Duodenal mucosa (tissue), 2 donors: ENCODE measurements at regions not wholly inside any gene's neighbourhood (a gene's known extent, or its start where the extent isn't known, plus 50 kb on each side); places are given as distances from the start of the nearest gene placed in this dataset.

ENCODE experiments used
- H3K27ac ChIP-seq: one replicate; pipeline ENCODE4 v1.7.0; 2013; ENCODE audit warnings: low read depth, low read length
- H3K27me3 ChIP-seq, 2 donors: one replicate each; pipeline ENCODE4 v1.7.0; 2013; ENCODE audit warnings: low read length in 2 of 2, control low read depth in 1 of 2; ENCODE audit not compliant: insufficient read depth in 2 of 2, control insufficient read depth in 1 of 2
- H3K36me3 ChIP-seq, 2 donors: one replicate each; pipeline ENCODE4 v1.7.0; 2013; ENCODE audit warnings: low read length in 2 of 2, control low read depth in 1 of 2; ENCODE audit not compliant: insufficient read depth in 2 of 2, control insufficient read depth in 1 of 2
- H3K4me1 ChIP-seq, 2 donors: one replicate each; pipeline ENCODE4 v1.7.0; 2013; ENCODE audit warnings: low read length in 2 of 2, control low read depth in 1 of 2; ENCODE audit not compliant: insufficient read depth in 2 of 2, control insufficient read depth in 1 of 2
- H3K4me3 ChIP-seq, 2 donors: one replicate each; pipeline ENCODE4 v1.7.0; 2013; ENCODE audit warnings: low read length in 2 of 2, low read depth in 1 of 2
- H3K9ac ChIP-seq, 2 donors: one replicate each; pipeline ENCODE4 v1.7.0; 2013; ENCODE audit warnings: low read length in 2 of 2, low read depth in 1 of 2
- H3K9me3 ChIP-seq, 2 donors: one replicate each; pipeline ENCODE4 v1.7.0; 2013; ENCODE audit warnings: low read length in 2 of 2, control low read depth in 1 of 2; ENCODE audit not compliant: control insufficient read depth in 1 of 2

GRCh38 chrX:39811376-39811775, 286.4 kb downstream of the BCOR start:
- no peaks in the 10 kb centered on the region for H3K27me3 ChIP-seq
- H3K9ac ChIP-seq = no peak overlapping the region
- H3K36me3 ChIP-seq = no peaks in the 10 kb centered on the region
- no peak overlapping the region for H3K27ac ChIP-seq
- no peak overlapping the region for H3K4me3 ChIP-seq
- peaks cover 0 to 10% of the 10 kb centered on the region in 2 donors for H3K4me1 ChIP-seq
- no peaks in the 10 kb centered on the region for H3K9me3 ChIP-seq

DNA sequence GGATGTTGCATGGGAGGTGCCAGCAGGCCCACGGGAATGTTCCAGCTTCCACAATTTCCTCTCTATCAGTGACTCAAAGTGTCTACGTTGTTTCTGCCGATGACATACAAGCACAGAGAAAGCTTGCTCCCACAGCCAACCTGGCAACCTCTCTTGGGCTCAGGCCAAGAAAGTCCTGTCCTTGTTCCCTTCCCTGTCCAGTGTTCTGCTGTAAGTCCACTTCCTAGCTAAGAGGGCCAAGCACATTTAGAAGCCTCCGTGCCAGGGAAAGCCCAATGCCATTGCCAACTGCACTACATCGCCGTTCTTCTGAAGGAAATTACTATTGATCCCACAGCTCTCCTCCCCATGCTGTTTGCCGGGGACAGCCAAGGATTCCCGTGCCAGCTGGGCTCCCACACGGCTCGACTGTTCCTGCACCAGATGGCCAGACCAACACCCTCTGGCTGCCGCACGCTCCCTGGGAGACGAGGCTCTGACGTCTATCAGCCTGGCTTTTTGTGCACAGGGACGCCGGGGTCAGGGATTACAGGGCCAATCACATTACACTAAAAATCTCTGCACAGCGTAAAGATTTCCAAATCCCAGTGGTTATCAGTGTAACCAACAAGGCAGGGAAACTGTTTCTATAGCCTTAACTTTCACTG, 284.0 kb downstream of the BCOR start:
- H3K36me3 ChIP-seq = no peaks in the 10 kb centered on the region
- H3K27ac ChIP-seq = no peak overlapping the region
- no peak overlapping the region for H3K4me3 ChIP-seq
- H3K9ac ChIP-seq = no peak overlapping the region
- peaks cover 4 to 10% of the 10 kb centered on the region in 2 donors for H3K4me1 ChIP-seq
- H3K27me3 ChIP-seq = no peaks in the 10 kb centered on the region
- no peaks in the 10 kb centered on the region for H3K9me3 ChIP-seq

DNA sequence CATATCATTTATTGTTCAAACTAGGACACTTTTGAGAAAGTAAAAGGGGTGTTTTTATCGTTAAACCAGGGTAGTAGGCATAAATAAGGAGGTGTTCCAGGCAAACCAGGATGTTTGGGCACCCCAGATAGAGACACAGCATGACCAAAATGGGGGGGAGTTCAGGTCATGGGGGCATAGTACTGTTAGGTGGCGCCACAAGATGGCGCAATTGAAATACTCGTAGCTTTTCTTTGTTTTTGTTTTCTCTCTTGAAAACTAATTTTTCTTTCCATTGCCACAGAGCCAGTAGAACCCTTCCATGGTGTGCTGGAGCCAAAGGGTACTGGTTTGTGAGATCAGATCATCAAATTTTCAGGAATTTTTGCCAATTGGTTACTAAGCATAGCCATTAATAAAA, 283.4 kb downstream of the BCOR start:
- Histone ChIP-seq H3K9me3 (no peaks in the 10 kb centered on the region), H3K36me3 (no peaks in the 10 kb centered on the region), H3K27ac (no peak overlapping the region), H3K9ac (no peak overlapping the region), H3K4me3 (no peak overlapping the region), H3K27me3 (no peaks in the 10 kb centered on the region), H3K4me1 (peaks cover 4 to 10% of the 10 kb centered on the region in 2 donors)

DNA sequence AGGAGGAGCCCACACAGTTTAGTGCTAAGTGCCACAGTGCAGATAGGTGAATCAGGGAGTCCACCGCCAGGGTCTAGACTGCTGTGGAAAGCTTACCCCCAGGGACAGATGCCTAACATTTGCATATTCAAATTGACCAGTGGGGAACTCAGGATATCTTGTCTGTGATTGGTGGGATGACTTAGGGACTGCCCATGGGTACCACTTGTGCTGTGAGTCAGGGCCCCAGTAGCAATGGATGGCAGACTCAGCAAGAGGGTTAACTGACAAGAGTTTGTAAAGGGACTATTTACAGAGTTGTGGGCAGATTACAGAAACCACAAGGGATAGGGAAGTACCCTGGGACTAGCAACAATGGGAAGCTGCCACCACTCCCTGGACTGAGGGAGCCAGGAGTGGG, 282.1 kb downstream of the BCOR start:
- Histone ChIP-seq H3K9me3 (no peaks in the 10 kb centered on the region), H3K27me3 (no peaks in the 10 kb centered on the region), H3K36me3 (no peaks in the 10 kb centered on the region), H3K9ac (no peak overlapping the region), H3K4me3 (no peak overlapping the region), H3K4me1 (peaks cover 4 to 13% of the 10 kb centered on the region in 2 donors), H3K27ac (no peak overlapping the region)

- H3K9me3 ChIP-seq = no peaks in the 10 kb centered on the region
- H3K9ac ChIP-seq = no peak overlapping the region
- H3K27ac ChIP-seq = no peak overlapping the region
- peaks cover 0 to 4% of the 10 kb centered on the region in 2 donors for H3K27me3 ChIP-seq
- peaks cover 4 to 13% of the 10 kb centered on the region in 2 donors for H3K4me1 ChIP-seq
- H3K36me3 ChIP-seq = no peaks in the 10 kb centered on the region
- no peak overlapping the region for H3K4me3 ChIP-seq
These were observed 280.7 kb downstream of the BCOR start for GRCh38 chrX:39816871-39817731.

DNA sequence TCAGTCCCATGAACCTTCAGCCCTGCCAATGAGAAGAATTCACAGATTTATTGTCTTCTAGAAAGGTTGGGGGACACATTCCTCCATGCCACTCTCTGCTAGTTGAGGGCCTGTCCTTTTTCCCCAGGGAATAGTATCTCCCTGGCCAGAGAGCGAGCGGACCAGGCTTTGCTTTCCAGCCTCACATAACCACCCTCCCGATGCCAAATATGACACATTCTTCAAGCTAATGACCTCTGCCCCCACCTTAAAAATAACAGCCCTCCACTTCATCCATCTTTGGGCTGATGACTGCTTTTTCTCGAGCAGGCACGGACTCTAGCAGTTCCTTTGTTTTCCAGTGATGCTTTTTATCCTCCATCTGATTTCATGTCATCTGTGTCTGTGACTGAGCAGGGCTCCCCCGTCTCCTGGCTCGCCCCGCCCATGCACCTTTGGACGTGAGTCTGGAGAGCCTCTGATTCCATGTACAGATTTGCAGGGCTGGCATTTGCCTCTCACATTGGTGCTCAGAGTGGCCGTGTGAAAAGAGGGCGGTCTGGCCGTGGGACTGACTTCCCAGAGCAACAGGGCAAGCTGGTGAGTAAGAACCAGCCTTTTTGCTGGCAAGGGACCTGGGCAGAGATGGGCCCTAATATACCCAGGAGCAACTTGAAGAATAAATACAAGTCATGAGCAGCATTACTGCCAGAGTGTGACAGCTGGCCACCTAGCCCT, 279.8 kb downstream of the BCOR start:
- H3K9me3 ChIP-seq = no peaks in the 10 kb centered on the region
- H3K27ac ChIP-seq = no peak overlapping the region
- no peak overlapping the region for H3K4me3 ChIP-seq
- no peak overlapping the region for H3K9ac ChIP-seq
- H3K4me1 ChIP-seq = peaks cover 4 to 13% of the 10 kb centered on the region in 2 donors
- H3K27me3 ChIP-seq = peaks cover 0 to 6% of the 10 kb centered on the region in 2 donors
- no peaks in the 10 kb centered on the region for H3K36me3 ChIP-seq

- Histone ChIP-seq H3K9me3 (no peaks in the 10 kb centered on the region), H3K4me3 (no peak overlapping the region), H3K27me3 (peaks cover 0 to 6% of the 10 kb centered on the region in 2 donors), H3K36me3 (no peaks in the 10 kb centered on the region), H3K9ac (no peak overlapping the region), H3K27ac (no peak overlapping the region), H3K4me1 (peaks cover 4 to 7% of the 10 kb centered on the region in 2 donors)
These were observed 279.0 kb downstream of the BCOR start for GRCh38 chrX:39818750-39819149.

- Histone ChIP-seq H3K27ac (no peak overlapping the region), H3K9me3 (no peaks in the 10 kb centered on the region), H3K36me3 (no peaks in the 10 kb centered on the region), H3K4me3 (no peak overlapping the region), H3K9ac (no peak overlapping the region), H3K4me1 (peaks cover 3 to 4% of the 10 kb centered on the region in 2 donors), H3K27me3 (peaks cover 0 to 6% of the 10 kb centered on the region in 2 donors)
These were observed 277.6 kb downstream of the BCOR start for GRCh38 chrX:39819921-39820849.

DNA sequence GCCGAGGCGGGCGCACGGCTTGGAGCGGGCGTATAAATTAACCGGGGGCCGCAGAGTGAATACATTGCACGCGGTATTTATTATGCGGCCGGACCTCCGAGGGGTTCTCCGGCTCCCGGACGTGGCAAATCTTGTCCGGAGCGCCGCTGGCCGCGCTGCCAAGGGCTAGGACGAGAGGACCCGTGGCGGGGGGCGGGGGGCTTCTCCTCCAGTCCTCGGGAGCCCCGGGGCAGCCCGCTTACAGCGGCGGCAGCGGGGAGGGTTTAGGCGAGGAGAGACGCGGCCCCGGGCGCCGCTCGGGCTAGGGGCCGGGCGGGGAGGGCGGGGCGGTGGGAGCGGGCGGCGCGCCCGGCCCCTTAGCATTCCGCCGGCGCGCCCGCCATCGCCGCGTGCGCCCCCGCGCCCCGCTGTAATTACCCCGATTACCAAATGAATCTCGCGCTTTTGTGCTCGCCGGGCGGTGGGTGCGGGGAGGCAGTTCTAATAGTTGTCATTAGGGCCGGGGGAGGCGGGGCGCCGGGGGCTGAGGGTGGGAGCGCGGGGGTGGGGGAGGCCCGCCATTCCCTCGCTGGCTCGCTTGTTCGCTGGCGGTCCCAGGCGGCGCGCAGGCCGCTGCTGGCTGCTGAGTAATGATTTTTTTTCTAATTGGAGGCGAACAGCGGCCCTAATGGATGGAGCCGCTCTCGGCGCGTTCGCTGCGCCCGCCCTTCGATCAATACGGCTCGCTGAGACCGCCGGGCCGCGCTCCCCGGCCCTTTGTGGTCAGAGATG, 276.6 kb downstream of the BCOR start:
- H3K36me3 ChIP-seq = no peaks in the 10 kb centered on the region
- H3K4me3 ChIP-seq = no peak overlapping the region
- H3K27ac ChIP-seq = no peak overlapping the region
- peaks cover 3 to 4% of the 10 kb centered on the region in 2 donors for H3K4me1 ChIP-seq
- no peak overlapping the region for H3K9ac ChIP-seq
- no peaks in the 10 kb centered on the region for H3K9me3 ChIP-seq
- peaks cover 0 to 6% of the 10 kb centered on the region in 2 donors for H3K27me3 ChIP-seq
